SIG-M5 treated with dmso at 0.1 percent for 504 hours (cell line): ENCODE measurements at regions not wholly inside any gene's neighbourhood (a gene's known extent, or its start where the extent isn't known, plus 50 kb on each side); places are given as distances from the start of the nearest gene placed in this dataset.

Source experiments
- DNase-seq: peaks from one replicate; lab custom pipeline; 2025; ENCODE audit not compliant: unreplicated experiment; lab: John Stamatoyannopoulos, UW

- no peak for DNase-seq
Measured at GRCh38 chr5:33361781-33362180, 79.0 kb upstream of the TARS1 start.

- DNase-seq = no peak
Measured at GRCh38 chr5:33362915-33363314, 77.8 kb upstream of the TARS1 start.

- no peak for DNase-seq
Measured at GRCh38 chr5:33363537-33363936, 77.2 kb upstream of the TARS1 start.

GRCh38 chr5:33364406-33364805, 76.4 kb upstream of the TARS1 start:
- peak; percentile 19 for DNase-seq

- peak; percentile 35 for DNase-seq
Measured at GRCh38 chr5:33367416-33367815, 73.3 kb upstream of the TARS1 start.

GRCh38 chr5:33369485-33370465, 71.0 kb upstream of the TARS1 start:
- DNase-seq = no peak

GRCh38 chr5:33370466-33370859, 70.3 kb upstream of the TARS1 start:
- DNase-seq = no peak

- no peak for DNase-seq
Measured at GRCh38 chr5:33371660-33372059, 69.1 kb upstream of the TARS1 start.

- DNase-seq = no peak
Measured at GRCh38 chr5:33372721-33373472, 67.9 kb upstream of the TARS1 start.

GRCh38 chr5:33375900-33376299, 64.9 kb upstream of the TARS1 start:
- DNase-seq = no peak

GRCh38 chr5:33379757-33380156, 61.0 kb upstream of the TARS1 start:
- peak; percentile 14 for DNase-seq

GRCh38 chr5:33381243-33381642, 59.5 kb upstream of the TARS1 start:
- DNase-seq = no peak
